ENCODE measurements at regions not wholly inside any gene's neighbourhood (a gene's known extent, or its start where the extent isn't known, plus 50 kb on each side); places are given as distances from the start of the nearest gene placed in this dataset.
"Not testable (repeated sequence)": the region's sequence is repeated elsewhere in the genome, so short reads cannot be mapped to it uniquely, and the experiment has no call there.

DNA sequence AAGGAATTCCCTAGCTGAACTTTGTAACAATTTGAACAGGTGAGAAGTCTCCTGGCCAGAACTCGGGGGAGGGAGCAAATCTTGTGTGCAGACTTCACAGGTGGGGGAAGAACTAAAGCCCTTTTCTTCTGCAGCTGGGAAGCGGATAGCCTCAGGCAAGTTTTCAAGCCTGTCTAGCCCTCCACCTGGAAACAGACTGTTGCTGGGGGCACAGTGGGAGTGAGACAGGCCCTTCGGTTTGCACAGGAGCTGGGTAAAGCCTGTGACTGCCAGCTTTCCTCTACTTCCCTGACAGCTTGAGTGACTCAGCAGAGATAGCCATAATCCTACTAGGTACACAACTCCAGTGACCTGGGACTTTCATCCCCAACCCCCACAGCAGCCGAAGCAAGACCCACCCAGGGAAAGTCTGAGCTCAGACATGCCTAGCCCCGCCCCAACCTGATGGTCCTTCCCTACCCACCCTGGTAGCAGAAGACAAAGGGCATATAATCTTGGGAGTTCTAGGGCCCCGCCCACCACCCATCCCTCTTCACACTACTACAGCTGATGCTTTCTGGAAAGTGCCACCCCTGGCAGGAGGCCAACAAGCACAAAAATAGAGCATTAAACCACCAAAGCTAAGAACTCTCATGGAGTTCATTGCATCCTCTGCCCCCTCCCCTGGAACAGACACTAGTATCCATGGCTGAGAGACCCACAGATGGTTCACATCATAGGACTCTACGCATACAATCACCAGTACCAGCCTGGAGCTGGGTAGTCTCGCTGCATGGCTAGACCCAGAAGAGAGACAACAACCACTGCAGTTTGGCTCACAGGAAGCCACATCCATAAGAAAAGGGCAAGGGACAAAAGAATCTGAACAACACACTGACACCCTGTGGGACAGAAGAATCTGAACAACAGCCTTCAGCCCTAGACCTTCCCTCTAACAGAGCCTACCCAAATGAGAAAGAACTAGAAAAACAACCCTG lies 479.0 kb downstream of the RAP2B start:
- Histone ChIP-seq H3K4me1 (ENCODE audit: insufficient read depth, low read length, poor library complexity, severe bottlenecking) (no peaks in the 10 kb centered on the region), H3K27me3 (replicated peaks; ENCODE audit: insufficient read depth, low read depth, low read length, poor library complexity) (no peaks in the 10 kb centered on the region), H3K27ac (ENCODE audit: low read depth, low read length, poor library complexity, severe bottlenecking) (no peak overlapping the region), H3K4me3 (ENCODE audit: low read depth, low read length, poor library complexity, severe bottlenecking) (no peak overlapping the region), H3K9me3 (ENCODE audit: low read depth, low read length, poor library complexity, severe bottlenecking) (no peaks in the 10 kb centered on the region), H3K36me3 (ENCODE audit: insufficient read depth, low read length, poor library complexity, severe bottlenecking) (no peaks in the 10 kb centered on the region)
- intact Hi-C loops (cut with micrococcal nuclease; ENCODE audit: unreplicated experiment), result no loop called here
- ChIA-PET POLR2A (ENCODE audit: low non-redundant PET) (no interaction called here), CTCF (no interaction called here)
- no peak for DNase-seq (ENCODE audit: low spot score)
- TF ChIP-seq, protein P1, sequence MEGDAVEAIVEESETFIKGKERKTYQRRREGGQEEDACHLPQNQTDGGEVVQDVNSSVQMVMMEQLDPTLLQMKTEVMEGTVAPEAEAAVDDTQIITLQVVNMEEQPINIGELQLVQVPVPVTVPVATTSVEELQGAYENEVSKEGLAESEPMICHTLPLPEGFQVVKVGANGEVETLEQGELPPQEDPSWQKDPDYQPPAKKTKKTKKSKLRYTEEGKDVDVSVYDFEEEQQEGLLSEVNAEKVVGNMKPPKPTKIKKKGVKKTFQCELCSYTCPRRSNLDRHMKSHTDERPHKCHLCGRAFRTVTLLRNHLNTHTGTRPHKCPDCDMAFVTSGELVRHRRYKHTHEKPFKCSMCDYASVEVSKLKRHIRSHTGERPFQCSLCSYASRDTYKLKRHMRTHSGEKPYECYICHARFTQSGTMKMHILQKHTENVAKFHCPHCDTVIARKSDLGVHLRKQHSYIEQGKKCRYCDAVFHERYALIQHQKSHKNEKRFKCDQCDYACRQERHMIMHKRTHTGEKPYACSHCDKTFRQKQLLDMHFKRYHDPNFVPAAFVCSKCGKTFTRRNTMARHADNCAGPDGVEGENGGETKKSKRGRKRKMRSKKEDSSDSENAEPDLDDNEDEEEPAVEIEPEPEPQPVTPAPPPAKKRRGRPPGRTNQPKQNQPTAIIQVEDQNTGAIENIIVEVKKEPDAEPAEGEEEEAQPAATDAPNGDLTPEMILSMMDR (conservative IDR thresholded peaks at IDR 0.05; ENCODE audit: low read depth, low read length), result no peak
- no peak for TF ChIP-seq EZH2 (IDR thresholded peaks at IDR 0.05; ENCODE audit: borderline replicate concordance, low read depth, low read length, poor library complexity, severe bottlenecking)
- BruUV-seq (replicated peaks), result no TSS peak

DNA sequence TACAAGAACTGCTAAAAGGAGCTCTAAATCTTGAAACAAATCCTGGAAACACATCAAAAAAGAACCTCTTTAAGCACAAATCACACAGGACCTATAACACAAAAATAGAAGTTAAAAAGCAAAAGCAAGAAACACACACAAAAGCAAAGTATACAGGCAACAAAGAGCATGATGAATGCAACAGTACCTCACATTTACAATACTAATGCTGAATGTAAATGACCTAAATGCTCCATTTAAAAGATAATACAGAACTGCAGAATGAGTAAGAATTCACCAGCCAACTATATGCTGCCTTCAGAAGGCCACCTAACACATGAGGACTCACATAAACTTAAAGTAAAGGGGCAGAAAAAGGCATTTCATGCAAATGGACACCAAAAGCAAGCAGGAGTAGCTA lies 478.6 kb upstream of the ARHGEF26 start:
- POLR2A ChIA-PET (ENCODE audit: low non-redundant PET); H3K27ac ChIP-seq (ENCODE audit: low read depth, low read length, poor library complexity, severe bottlenecking); DNase-seq (ENCODE audit: low spot score); CTCF ChIA-PET; H3K4me3 ChIP-seq (ENCODE audit: low read depth, low read length, poor library complexity, severe bottlenecking); H3K4me1 ChIP-seq (ENCODE audit: insufficient read depth, low read length, poor library complexity, severe bottlenecking); BruUV-seq (replicated peaks); H3K27me3 ChIP-seq (replicated peaks; ENCODE audit: insufficient read depth, low read depth, low read length, poor library complexity); intact Hi-C loops (cut with micrococcal nuclease; ENCODE audit: unreplicated experiment); H3K36me3 ChIP-seq (ENCODE audit: insufficient read depth, low read length, poor library complexity, severe bottlenecking); H3K9me3 ChIP-seq (ENCODE audit: low read depth, low read length, poor library complexity, severe bottlenecking): not testable (repeated sequence)

DNA sequence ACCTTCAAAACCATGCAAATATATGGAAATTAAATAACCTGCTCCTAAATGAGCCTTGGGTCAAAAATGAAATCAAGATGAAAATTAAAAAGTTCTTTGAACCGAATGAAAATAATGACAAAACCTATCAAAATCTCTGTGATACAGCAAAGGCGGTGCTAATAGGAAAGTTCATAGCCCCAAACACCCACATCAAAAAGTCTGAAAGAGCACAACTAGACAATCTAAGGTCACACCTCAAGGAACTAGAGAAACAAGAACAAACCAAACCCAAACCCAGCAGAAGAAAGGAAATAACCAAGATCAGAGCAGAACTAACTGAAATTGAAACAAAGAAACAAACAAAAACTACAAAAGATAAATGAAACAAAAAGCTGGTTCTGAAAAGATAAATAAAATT lies 477.7 kb upstream of the ARHGEF26 start:
- POLR2A ChIA-PET (ENCODE audit: low non-redundant PET); DNase-seq (ENCODE audit: low spot score); H3K36me3 ChIP-seq (ENCODE audit: insufficient read depth, low read length, poor library complexity, severe bottlenecking); H3K27ac ChIP-seq (ENCODE audit: low read depth, low read length, poor library complexity, severe bottlenecking); BruUV-seq (replicated peaks); H3K4me3 ChIP-seq (ENCODE audit: low read depth, low read length, poor library complexity, severe bottlenecking); intact Hi-C loops (cut with micrococcal nuclease; ENCODE audit: unreplicated experiment); H3K9me3 ChIP-seq (ENCODE audit: low read depth, low read length, poor library complexity, severe bottlenecking); H3K27me3 ChIP-seq (replicated peaks; ENCODE audit: insufficient read depth, low read depth, low read length, poor library complexity); H3K4me1 ChIP-seq (ENCODE audit: insufficient read depth, low read length, poor library complexity, severe bottlenecking); CTCF ChIA-PET: not testable (repeated sequence)

DNA sequence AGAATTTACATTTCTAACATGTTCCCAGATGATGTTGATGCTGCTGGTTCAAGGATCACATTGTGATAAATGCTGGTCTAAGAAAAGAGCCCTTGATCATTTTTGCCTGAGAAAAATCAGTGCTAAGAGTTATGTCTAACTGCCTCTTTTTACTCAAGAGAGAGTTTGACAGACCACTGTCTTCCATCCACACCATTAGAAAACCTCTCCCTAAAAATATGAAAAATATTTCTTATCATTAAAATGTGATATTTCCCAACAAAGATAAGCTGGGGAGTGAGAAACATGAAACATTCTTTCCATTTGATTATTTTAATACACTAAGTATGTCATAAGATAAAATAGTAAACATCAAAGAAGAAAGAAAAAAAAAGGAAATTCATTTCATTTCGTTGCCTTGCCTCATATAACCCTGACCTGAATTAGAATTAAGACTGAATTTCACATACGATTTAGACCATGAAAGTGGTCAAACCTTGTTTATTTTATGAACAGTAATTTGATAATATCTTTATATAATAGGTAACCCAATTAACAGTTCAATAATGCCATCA lies 471.8 kb upstream of the ARHGEF26 start:
- ChIA-PET POLR2A (ENCODE audit: low non-redundant PET) (no interaction called here), CTCF (no interaction called here)
- H3K4me1 ChIP-seq (ENCODE audit: insufficient read depth, low read length, poor library complexity, severe bottlenecking), result no peaks in the 10 kb centered on the region
- H3K36me3 ChIP-seq (ENCODE audit: insufficient read depth, low read length, poor library complexity, severe bottlenecking), result no peaks in the 10 kb centered on the region
- no peaks in the 10 kb centered on the region for H3K9me3 ChIP-seq (ENCODE audit: low read depth, low read length, poor library complexity, severe bottlenecking)
- no peak for TF ChIP-seq EZH2 (IDR thresholded peaks at IDR 0.05; ENCODE audit: borderline replicate concordance, low read depth, low read length, poor library complexity, severe bottlenecking)
- TF ChIP-seq, protein P1 (conservative IDR thresholded peaks at IDR 0.05; ENCODE audit: low read depth, low read length), result no peak
- intact Hi-C loops (cut with micrococcal nuclease; ENCODE audit: unreplicated experiment), result no loop called here
- H3K4me3 ChIP-seq (ENCODE audit: low read depth, low read length, poor library complexity, severe bottlenecking), result no peak overlapping the region
- DNase-seq (ENCODE audit: low spot score), result no peak
- peaks cover 3% of the 10 kb centered on the region for H3K27me3 ChIP-seq (replicated peaks; ENCODE audit: insufficient read depth, low read depth, low read length, poor library complexity)
- no peak overlapping the region for H3K27ac ChIP-seq (ENCODE audit: low read depth, low read length, poor library complexity, severe bottlenecking)
- BruUV-seq (replicated peaks), result no TSS peak
